DND-41 (cell line): ENCODE measurements at regions not wholly inside any gene's neighbourhood (a gene's known extent, or its start where the extent isn't known, plus 50 kb on each side); places are given as distances from the start of the nearest gene placed in this dataset.

ENCODE experiments used
- ATAC-seq: fragments of 200-7000 bp; cut with Tn5 transposase; 3 replicates; pipeline ENCODE4 v1.9.1; 2021; ENCODE audit warnings: low read depth; ENCODE audit not compliant: insufficient read depth
- DNase-seq: peaks from one replicate; pipeline ENCODE4 v3.0.0-alpha.2; 2020
- H2AFZ ChIP-seq: 2 replicates; pipeline ENCODE4 v1.6.0; 2012; ENCODE audit warnings: low read depth, low read length
- H3K27ac ChIP-seq: 2 replicates; pipeline ENCODE4 v1.5.1; 2012; ENCODE audit warnings: low read length, inconsistent platforms
- H3K27me3 ChIP-seq: fragments of 200-600 bp; sonication (generic); 2 replicates; pipeline ENCODE4 v1.6.0; 2012; ENCODE audit warnings: low read length, mild to moderate bottlenecking, inconsistent platforms; ENCODE audit not compliant: insufficient read depth, poor library complexity
- H3K36me3 ChIP-seq: 2 replicates; pipeline ENCODE4 v1.5.1; 2012; ENCODE audit warnings: low read length, inconsistent platforms; ENCODE audit not compliant: insufficient read depth
- H3K4me1 ChIP-seq: 2 replicates; pipeline ENCODE4 v1.5.1; 2012; ENCODE audit warnings: mild to moderate bottlenecking, low read length; ENCODE audit not compliant: insufficient read depth
- H3K4me2 ChIP-seq: 2 replicates; pipeline ENCODE4 v1.6.0; 2012; ENCODE audit warnings: mild to moderate bottlenecking, moderate library complexity, low read length, inconsistent platforms; ENCODE audit not compliant: insufficient read depth
- H3K4me3 ChIP-seq, 2 experiments: fragments of 200-600 bp in 1 of 2; shearing (Covaris generic) in 1 of 2; 2 replicates each; pipeline ENCODE4 v1.5.1; 2012 to 2016; ENCODE audit warnings: inconsistent platforms in 2 of 2, low read length in 2 of 2, mild to moderate bottlenecking in 2 of 2, low read depth in 1 of 2, moderate library complexity in 1 of 2
- H3K79me2 ChIP-seq: 2 replicates; pipeline ENCODE4 v1.6.0; 2012; ENCODE audit warnings: low read length, inconsistent platforms; ENCODE audit not compliant: insufficient read depth
- H3K9ac ChIP-seq: 2 replicates; pipeline ENCODE4 v1.6.0; 2012; ENCODE audit warnings: low read depth, mild to moderate bottlenecking, inconsistent platforms, low read length, moderate library complexity
- H3K9me3 ChIP-seq: 2 replicates; pipeline ENCODE4 v1.5.1; 2012; ENCODE audit warnings: low read length, moderate library complexity, mild to moderate bottlenecking, inconsistent platforms; ENCODE audit not compliant: insufficient read depth, severe bottlenecking
- H4K20me1 ChIP-seq: 2 replicates; pipeline ENCODE4 v1.6.0; 2012; ENCODE audit warnings: low read length; ENCODE audit not compliant: insufficient read depth
- EZH2 ChIP-seq: IDR thresholded peaks from 3 replicates; pipeline ENCODE4 v1.6.1; 2012; ENCODE audit warnings: borderline replicate concordance, low read depth, mild to moderate bottlenecking, moderate library complexity, low read length, inconsistent platforms; ENCODE audit not compliant: severe bottlenecking
- TF ChIP-seq, protein P1 (sequence below): IDR thresholded peaks from 2 replicates; pipeline ENCODE4 v1.5.1; 2012; ENCODE audit warnings: borderline replicate concordance, low read length, moderate library complexity, mild to moderate bottlenecking; ENCODE audit not compliant: poor library complexity, severe bottlenecking; ENCODE audit errors: extremely low read depth

DNA sequence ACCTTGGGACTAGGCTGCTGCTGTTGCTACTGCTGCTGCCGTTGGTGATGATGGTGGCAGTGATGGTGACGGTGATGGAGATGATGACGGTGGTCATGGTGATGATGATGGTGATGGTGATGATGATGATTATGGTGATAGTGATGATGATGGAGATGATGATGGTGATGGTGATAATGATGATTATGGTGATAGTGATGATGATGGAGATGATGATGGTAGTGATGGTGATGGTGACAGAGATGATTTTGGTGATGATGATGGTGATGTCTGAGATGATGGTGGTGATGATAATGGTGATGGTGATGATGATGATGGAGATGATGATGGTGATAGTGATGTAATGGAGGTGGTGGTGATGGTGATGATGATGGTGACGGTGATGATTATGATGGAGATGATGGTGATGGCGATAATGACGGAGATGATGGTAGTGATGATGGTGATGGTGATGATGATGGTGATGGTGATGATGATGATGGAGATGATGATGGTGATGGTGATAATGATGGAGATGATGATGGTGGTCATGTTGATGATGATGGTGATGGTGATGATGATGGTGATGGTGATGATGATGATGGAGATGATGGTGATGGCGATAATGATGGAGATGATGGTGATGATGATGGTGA is 156.8 kb upstream of the PWP1 start:
- Histone ChIP-seq H3K36me3 (no peaks in the 10 kb centered on the region), H3K27me3 (no peaks in the 10 kb centered on the region), H3K4me1 (no peaks in the 10 kb centered on the region), H2AFZ (no peak overlapping the region), H4K20me1 (no peaks in the 10 kb centered on the region), H3K79me2 (no peaks in the 10 kb centered on the region), H3K27ac (no peak overlapping the region), H3K4me3 (no peak overlapping the region), H3K9me3 (no peaks in the 10 kb centered on the region), H3K9ac (no peak overlapping the region), H3K4me2 (no peak overlapping the region)
- no peak for ATAC-seq
- no peak for TF ChIP-seq EZH2
- TF ChIP-seq, protein P1, sequence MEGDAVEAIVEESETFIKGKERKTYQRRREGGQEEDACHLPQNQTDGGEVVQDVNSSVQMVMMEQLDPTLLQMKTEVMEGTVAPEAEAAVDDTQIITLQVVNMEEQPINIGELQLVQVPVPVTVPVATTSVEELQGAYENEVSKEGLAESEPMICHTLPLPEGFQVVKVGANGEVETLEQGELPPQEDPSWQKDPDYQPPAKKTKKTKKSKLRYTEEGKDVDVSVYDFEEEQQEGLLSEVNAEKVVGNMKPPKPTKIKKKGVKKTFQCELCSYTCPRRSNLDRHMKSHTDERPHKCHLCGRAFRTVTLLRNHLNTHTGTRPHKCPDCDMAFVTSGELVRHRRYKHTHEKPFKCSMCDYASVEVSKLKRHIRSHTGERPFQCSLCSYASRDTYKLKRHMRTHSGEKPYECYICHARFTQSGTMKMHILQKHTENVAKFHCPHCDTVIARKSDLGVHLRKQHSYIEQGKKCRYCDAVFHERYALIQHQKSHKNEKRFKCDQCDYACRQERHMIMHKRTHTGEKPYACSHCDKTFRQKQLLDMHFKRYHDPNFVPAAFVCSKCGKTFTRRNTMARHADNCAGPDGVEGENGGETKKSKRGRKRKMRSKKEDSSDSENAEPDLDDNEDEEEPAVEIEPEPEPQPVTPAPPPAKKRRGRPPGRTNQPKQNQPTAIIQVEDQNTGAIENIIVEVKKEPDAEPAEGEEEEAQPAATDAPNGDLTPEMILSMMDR = no peak
- DNase-seq = no peak

DNA sequence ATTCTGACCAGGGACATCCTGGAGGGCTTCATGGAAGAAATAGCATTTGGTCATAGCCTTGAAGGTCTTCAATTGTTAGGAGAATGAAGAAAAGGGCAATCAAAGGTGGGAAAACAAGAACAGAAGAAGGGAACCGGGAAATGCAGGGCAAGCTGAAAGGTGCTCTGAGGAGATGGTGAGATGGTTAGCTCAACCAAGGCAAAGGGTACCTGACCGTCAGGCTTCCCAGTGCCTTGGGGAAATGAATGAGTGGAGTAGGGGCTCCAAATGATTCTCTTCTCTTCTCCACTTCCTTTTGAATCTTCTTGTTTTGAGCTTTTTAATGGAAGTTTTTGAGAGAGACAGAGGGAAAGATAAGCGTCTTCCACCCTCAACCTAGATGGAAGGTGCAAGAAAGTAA is 155.6 kb upstream of the PWP1 start:
- no peak overlapping the region for H3K9ac ChIP-seq
- TF ChIP-seq, protein P1 = no peak
- no peak for TF ChIP-seq EZH2
- no peaks in the 10 kb centered on the region for H3K36me3 ChIP-seq
- H4K20me1 ChIP-seq = no peaks in the 10 kb centered on the region
- H3K4me3 ChIP-seq = no peak overlapping the region
- H3K27ac ChIP-seq = no peak overlapping the region
- ATAC-seq = no peak
- no peak for DNase-seq
- no peaks in the 10 kb centered on the region for H3K4me1 ChIP-seq
- H3K79me2 ChIP-seq = no peaks in the 10 kb centered on the region
- no peaks in the 10 kb centered on the region for H3K9me3 ChIP-seq
- no peaks in the 10 kb centered on the region for H3K27me3 ChIP-seq
- no peak overlapping the region for H3K4me2 ChIP-seq
- H2AFZ ChIP-seq = no peak overlapping the region

DNA sequence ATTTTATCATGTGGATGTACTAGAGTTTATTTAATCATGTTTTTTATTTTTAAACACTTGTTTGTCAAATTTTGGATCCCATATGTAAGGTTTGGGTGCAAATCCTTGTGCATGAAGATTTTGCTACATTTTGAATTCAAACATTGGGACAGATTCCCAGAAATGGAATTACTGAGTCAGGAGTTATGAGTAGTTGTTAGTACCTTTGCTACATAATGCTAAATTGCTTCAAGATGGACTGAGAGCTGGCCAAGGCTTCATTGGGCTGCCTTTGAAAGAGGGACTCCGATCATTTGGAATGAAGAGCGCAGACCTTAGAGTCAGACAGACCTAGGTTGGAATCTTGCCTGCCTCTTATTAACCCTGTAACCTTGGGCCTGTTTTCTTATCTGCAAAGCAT is 154.9 kb upstream of the PWP1 start:
- no peak overlapping the region for H2AFZ ChIP-seq
- ATAC-seq = no peak
- no peaks in the 10 kb centered on the region for H3K36me3 ChIP-seq
- no peaks in the 10 kb centered on the region for H3K27me3 ChIP-seq
- H3K27ac ChIP-seq = no peak overlapping the region
- no peak overlapping the region for H3K4me3 ChIP-seq
- TF ChIP-seq, protein P1 = no peak
- TF ChIP-seq EZH2 = no peak
- no peaks in the 10 kb centered on the region for H3K9me3 ChIP-seq
- no peak overlapping the region for H3K9ac ChIP-seq
- no peaks in the 10 kb centered on the region for H3K79me2 ChIP-seq
- H3K4me2 ChIP-seq = no peak overlapping the region
- no peaks in the 10 kb centered on the region for H3K4me1 ChIP-seq
- no peaks in the 10 kb centered on the region for H4K20me1 ChIP-seq
- DNase-seq = no peak
